Common myeloid progenitor, CD34-positive (primary cell): ENCODE measurements at regions not wholly inside any gene's neighbourhood (a gene's known extent, or its start where the extent isn't known, plus 50 kb on each side); places are given as distances from the start of the nearest gene placed in this dataset.
"Not testable (repeated sequence)": the region's sequence is repeated elsewhere in the genome, so short reads cannot be mapped to it uniquely, and the experiment has no call there.

Source experiments
- CTCF ChIA-PET: fragments of 350-600 bp; sonication (Branson Sonifier 250); formaldehyde crosslinking; loops from one replicate; lab custom pipeline; 2021; ENCODE audit warnings: antibody characterized with exemption; lab: Charles Lee
- POLR2A ChIA-PET: fragments of 350-600 bp; sonication (Branson Sonifier 250); formaldehyde crosslinking; loops from one replicate; lab custom pipeline; 2021; ENCODE audit warnings: antibody characterized with exemption; lab: Charles Lee
- DNase-seq, 3 donors: peaks; one replicate each; pipeline versions ENCODE4 v3.0.0 to v3.0.0-alpha.2; 2013
- H3K27ac ChIP-seq, 2 experiments: 1 replicate in 1 of 2; 2 replicates in 1 of 2; pipeline ENCODE4 v1.7.0; 2013; ENCODE audit warnings: inconsistent platforms in 2 of 2, low read length in 2 of 2, mild to moderate bottlenecking in 2 of 2, low read depth in 1 of 2, moderate library complexity in 1 of 2; ENCODE audit not compliant: severe bottlenecking in 2 of 2, insufficient read depth in 1 of 2, poor library complexity in 1 of 2
- H3K27me3 ChIP-seq, 5 experiments: replicated peaks in 2 of 5; 1 replicate in 3 of 5; 2 replicates in 2 of 5; pipeline versions ENCODE4 v1.6.1 to v1.7.0; 2013; ENCODE audit warnings: low read length in 4 of 5, mild to moderate bottlenecking in 2 of 5, moderate library complexity in 2 of 5, inconsistent platforms in 1 of 5; ENCODE audit not compliant: insufficient read depth in 5 of 5, control insufficient read depth in 4 of 5
- H3K36me3 ChIP-seq, 4 experiments: 1 replicate in 2 of 4; 2 replicates in 2 of 4; pipeline versions ENCODE4 v1.6.1 to v1.7.0; 2013; ENCODE audit warnings: low read length in 3 of 4, control low read depth in 1 of 4, mild to moderate bottlenecking in 1 of 4; ENCODE audit not compliant: control insufficient read depth in 4 of 4, insufficient read depth in 4 of 4
- H3K4me1 ChIP-seq, 4 experiments: 1 replicate in 3 of 4; 2 replicates in 1 of 4; pipeline versions ENCODE4 v1.6.1 to v1.7.1; 2013; ENCODE audit warnings: low read length in 3 of 4, mild to moderate bottlenecking in 3 of 4, control low read depth in 1 of 4, inconsistent platforms in 1 of 4, moderate library complexity in 1 of 4; ENCODE audit not compliant: control insufficient read depth in 4 of 4, insufficient read depth in 4 of 4; ENCODE audit errors: control extremely low read depth in 1 of 4
- H3K4me3 ChIP-seq, 7 experiments: 1 replicate in 4 of 7; 2 replicates in 3 of 7; pipeline versions ENCODE4 v1.5.1 to v1.7.0; 2013; ENCODE audit warnings: mild to moderate bottlenecking in 7 of 7, low read length in 6 of 7, moderate library complexity in 6 of 7, inconsistent platforms in 2 of 7, low read depth in 2 of 7, control low read depth in 1 of 7; ENCODE audit not compliant: insufficient read depth in 4 of 7, control insufficient read depth in 1 of 7; ENCODE audit errors: extremely low read depth in 1 of 7
- H3K9me3 ChIP-seq, 5 experiments: 1 replicate in 4 of 5; 2 replicates in 1 of 5; pipeline versions ENCODE4 v1.6.1 to v1.7.1; 2013; ENCODE audit warnings: low read length in 4 of 5, mild to moderate bottlenecking in 2 of 5, inconsistent platforms in 1 of 5, low read depth in 1 of 5, moderate library complexity in 1 of 5; ENCODE audit not compliant: control insufficient read depth in 4 of 5, insufficient read depth in 2 of 5; ENCODE audit errors: control extremely low read depth in 1 of 5
- WGBS: methylation state at CpG from one replicate; pipeline ENCODE4 v1.1.5; 2013; ENCODE audit not compliant: insufficient coverage; 5-methylcytosine and 5-hydroxymethylcytosine counted together

DNA sequence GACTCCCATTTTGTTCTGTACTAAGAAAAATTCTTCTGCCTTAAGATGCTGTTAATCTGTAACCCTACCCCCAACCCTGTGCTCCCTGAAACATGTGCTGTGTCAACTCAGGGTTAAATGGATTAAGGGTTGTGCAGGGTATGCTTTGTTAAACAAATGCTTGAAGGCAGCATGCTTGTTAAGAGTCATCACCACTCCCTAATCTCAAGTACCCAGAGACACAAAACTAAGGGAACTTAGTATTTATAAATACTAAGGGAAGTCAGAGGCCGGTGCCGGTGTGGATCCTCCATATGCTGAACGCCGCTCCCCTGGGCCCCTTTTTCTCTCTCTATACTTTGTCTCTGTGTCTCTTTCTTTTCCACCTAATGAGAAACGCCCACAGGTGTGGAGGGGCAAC, 593.2 kb upstream of the HTR2C start:
- H3K27ac ChIP-seq, H3K36me3 ChIP-seq, H3K9me3 ChIP-seq, CTCF ChIA-PET, DNase-seq, POLR2A ChIA-PET, H3K4me1 ChIP-seq, H3K27me3 ChIP-seq, H3K4me3 ChIP-seq: not testable (repeated sequence)
- WGBS: 50% methylated on average over 5 of the region's 5 CpGs

GRCh38 chrX:113988315-113988935, 595.5 kb upstream of the HTR2C start:
- H3K27ac ChIP-seq, DNase-seq, H3K27me3 ChIP-seq, H3K4me1 ChIP-seq, CTCF ChIA-PET, H3K4me3 ChIP-seq, H3K9me3 ChIP-seq, POLR2A ChIA-PET, H3K36me3 ChIP-seq: not testable (repeated sequence)
- 79% methylated on average over 5 of the region's 10 CpGs for WGBS

- CTCF ChIA-PET: no interaction called here
- POLR2A ChIA-PET: no interaction called here
- Histone ChIP-seq H3K4me1 (no peaks in the 10 kb centered on the region), H3K9me3 (no peaks in the 10 kb centered on the region), H3K27ac (no peak overlapping the region), H3K4me3 (no peak overlapping the region), H3K36me3 (no peaks in the 10 kb centered on the region), H3K27me3 (no peaks in the 10 kb centered on the region)
- WGBS: 100% methylated on average over 1 of the region's 1 CpG
- DNase-seq: no peak
Observed at GRCh38 chrX:113986427-113986826, 597.5 kb upstream of the HTR2C start.

DNA sequence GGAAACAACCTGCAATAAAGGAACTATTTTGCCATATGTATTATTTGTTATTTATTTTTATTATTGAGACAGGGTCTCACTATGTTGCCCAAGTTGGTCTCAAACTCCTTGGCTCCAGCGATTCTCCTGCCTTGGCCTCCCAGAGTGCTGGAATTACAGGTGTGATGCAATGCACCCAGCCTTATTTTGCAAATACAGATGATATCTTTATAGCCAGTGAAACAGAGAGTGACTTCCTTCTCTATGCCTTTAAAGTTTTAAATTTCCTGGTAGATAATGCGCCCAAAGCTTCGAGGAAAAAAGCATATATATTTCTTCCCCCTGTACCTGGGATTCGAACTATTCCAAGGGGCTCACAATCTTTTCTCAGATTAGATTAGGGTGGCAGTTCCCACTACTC, 601.1 kb upstream of the HTR2C start:
- 95% methylated on average over 4 of the region's 4 CpGs for WGBS
- Histone ChIP-seq H3K27me3 (peaks cover 0 to 3% (median 0%) of the 10 kb centered on the region in 5 experiments), H3K4me3 (no peak overlapping the region), H3K4me1 (no peaks in the 10 kb centered on the region), H3K9me3 (no peaks in the 10 kb centered on the region), H3K27ac (no peak overlapping the region), H3K36me3 (no peaks in the 10 kb centered on the region)
- ChIA-PET POLR2A (no interaction called here), CTCF (no interaction called here)
- no peak for DNase-seq

- DNase-seq: no peak
- Histone ChIP-seq H3K27ac (no peak overlapping the region), H3K27me3 (peaks cover 0 to 3% (median 0%) of the 10 kb centered on the region in 5 experiments), H3K4me3 (no peak overlapping the region), H3K9me3 (no peaks in the 10 kb centered on the region), H3K36me3 (no peaks in the 10 kb centered on the region), H3K4me1 (no peaks in the 10 kb centered on the region)
- CTCF ChIA-PET: no interaction called here
- POLR2A ChIA-PET: no interaction called here
- WGBS: no CpG with 5 or more reads among the region's 2 CpGs
Observed at GRCh38 chrX:113980953-113981352, 602.9 kb upstream of the HTR2C start.

DNA sequence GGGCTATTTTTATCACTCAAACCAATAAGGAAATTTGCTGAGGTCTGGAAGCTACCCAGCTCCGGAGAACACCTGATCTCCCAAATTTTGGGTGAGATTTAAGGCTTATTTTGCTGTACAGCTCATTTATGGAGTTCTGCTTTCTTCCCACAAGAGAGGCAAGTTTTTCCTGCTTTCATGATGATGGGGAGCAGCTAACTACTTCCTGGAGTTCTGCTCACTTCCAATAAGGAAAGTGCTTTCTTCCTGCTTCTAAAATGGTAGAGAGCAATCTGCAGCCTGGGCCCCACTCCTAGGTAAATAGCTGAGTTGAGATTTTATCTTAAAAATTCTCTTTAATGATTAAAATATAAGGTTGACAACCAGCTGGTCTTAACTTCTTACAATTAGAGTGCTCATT, 606.0 kb upstream of the HTR2C start:
- H3K36me3 ChIP-seq: no peaks in the 10 kb centered on the region
- no peak for DNase-seq
- H3K4me3 ChIP-seq: no peak overlapping the region
- H3K27ac ChIP-seq: no peak overlapping the region
- WGBS: 100% methylated on average over 1 of the region's 1 CpG
- no peaks in the 10 kb centered on the region for H3K4me1 ChIP-seq
- ChIA-PET CTCF (no interaction called here), POLR2A (no interaction called here)
- H3K9me3 ChIP-seq: no peaks in the 10 kb centered on the region
- H3K27me3 ChIP-seq: peaks cover 0 to 3% (median 0%) of the 10 kb centered on the region in 5 experiments

- H3K4me1 ChIP-seq: no peaks in the 10 kb centered on the region
- no peaks in the 10 kb centered on the region for H3K36me3 ChIP-seq
- DNase-seq: no peak
- CTCF ChIA-PET: no interaction called here
- H3K27me3 ChIP-seq: peaks cover 0 to 3% (median 0%) of the 10 kb centered on the region in 5 experiments
- no peak overlapping the region for H3K4me3 ChIP-seq
- H3K27ac ChIP-seq: no peak overlapping the region
- 100% methylated on average over 2 of the region's 2 CpGs for WGBS
- H3K9me3 ChIP-seq: no peaks in the 10 kb centered on the region
- POLR2A ChIA-PET: no interaction called here
Observed at GRCh38 chrX:113975441-113975840, 608.4 kb upstream of the HTR2C start.
